HCT116 (cell line): ENCODE measurements at regions not wholly inside any gene's neighbourhood (a gene's known extent, or its start where the extent isn't known, plus 50 kb on each side); places are given as distances from the start of the nearest gene placed in this dataset.
"Not testable (repeated sequence)": the region's sequence is repeated elsewhere in the genome, so short reads cannot be mapped to it uniquely, and the experiment has no call there.

Source experiments
- ATAC-seq: fragments of 200-7000 bp; cut with Tn5 transposase; 2 replicates; pipeline ENCODE4 v1.9.1; 2020; ENCODE audit warnings: mild to moderate bottlenecking, moderate library complexity
- BruUV-seq: library from RNA; stranded (reverse); fragments of 400-500 nt; replicated peaks from 2 replicates; lab custom pipeline; 2021; lab: Mats Ljungman, UMichigan
- CTCF ChIA-PET: fragments of 300-600 bp; sonication (Branson Sonifier 250); formaldehyde crosslinking; loops from one replicate; lab custom pipeline; 2021; ENCODE audit warnings: antibody characterized with exemption; lab: Charles Lee
- POLR2A ChIA-PET: fragments of 300-600, 350-600 bp; sonication (Branson Sonifier 250); formaldehyde crosslinking; loops from one replicate; lab custom pipeline; 2021; ENCODE audit warnings: antibody characterized with exemption; lab: Charles Lee
- RAD21 ChIA-PET, 2 experiments: fragments of 300-600 bp; sonication (Branson Sonifier 250); formaldehyde crosslinking; loops; one replicate each; lab custom pipeline; 2023; ENCODE audit warnings: low total read pairs in 2 of 2; ENCODE audit not compliant: uncharacterized antibody in 2 of 2, unreplicated experiment in 2 of 2, low non-redundant PET in 1 of 2; lab: Charles Lee
- DNase-seq: peaks from one replicate; pipeline ENCODE4 v3.0.0-alpha.2; 2010; ENCODE audit warnings: low read depth, low spot score
- H2AFZ ChIP-seq: fragments of 200-600 bp; shearing (Covaris generic), sonication (generic); 2 replicates; pipeline ENCODE4 v1.6.1; 2017; ENCODE audit warnings: low read depth, mixed run types, mixed read lengths, antibody characterized with exemption, low read length; ENCODE audit not compliant: poor library complexity, severe bottlenecking
- H3K27ac ChIP-seq: 2 replicates; pipeline ENCODE4 v1.5.1; 2012; ENCODE audit warnings: low read depth, low read length
- H3K27me3 ChIP-seq: fragments of 200-600 bp; sonication (generic); 2 replicates; pipeline ENCODE4 v1.6.1; 2016; ENCODE audit warnings: mixed run types, low read length, mixed read lengths; ENCODE audit not compliant: insufficient read depth
- H3K36me3 ChIP-seq, 2 experiments: fragments of 200-500 bp in 1 of 2; fragments of 200-600 bp in 1 of 2; sonication (Bioruptor generic) in 1 of 2; sonication (generic) in 1 of 2; 2 replicates each; pipeline versions ENCODE4 v1.5.1 to v1.6.1; 2014 to 2016; ENCODE audit warnings: low read length in 2 of 2, inconsistent platforms in 1 of 2, mixed read lengths in 1 of 2, mixed run types in 1 of 2; ENCODE audit not compliant: insufficient read depth in 2 of 2, control insufficient read depth in 1 of 2
- H3K4me1 ChIP-seq, 2 experiments: fragments of 200-600 bp in 1 of 2; sonication (generic) in 1 of 2; 2 replicates each; pipeline versions ENCODE4 v1.5.1 to v1.6.1; 2012 to 2017; ENCODE audit warnings: low read length in 2 of 2, inconsistent platforms in 1 of 2, mild to moderate bottlenecking in 1 of 2, mixed read lengths in 1 of 2, mixed run types in 1 of 2, moderate library complexity in 1 of 2; ENCODE audit not compliant: insufficient read depth in 2 of 2, control insufficient read depth in 1 of 2
- H3K4me2 ChIP-seq: fragments of 200-600 bp; sonication (generic); 2 replicates; pipeline ENCODE4 v1.6.1; 2017; ENCODE audit warnings: mixed run types, low read length, mixed read lengths
- H3K4me3 ChIP-seq, 2 experiments: fragments of 200-600 bp in 1 of 2; sonication (generic) in 1 of 2; replicated peaks in 1 of 2; 2 replicates each; pipeline ENCODE4 v1.5.1; 2011 to 2016; ENCODE audit warnings: low read length in 2 of 2, control low read depth in 1 of 2, low read depth in 1 of 2, mild to moderate bottlenecking in 1 of 2, mixed read lengths in 1 of 2, mixed run types in 1 of 2
- H3K79me2 ChIP-seq: fragments of 200-600 bp; sonication (generic); 2 replicates; pipeline ENCODE4 v1.6.1; 2017; ENCODE audit warnings: mild to moderate bottlenecking, mixed run types, low read length, moderate library complexity, mixed read lengths; ENCODE audit not compliant: insufficient read depth
- H3K9ac ChIP-seq: fragments of 200-600 bp; sonication (generic); 2 replicates; pipeline ENCODE4 v1.6.1; 2016; ENCODE audit warnings: low read length, mixed read lengths
- H3K9me2 ChIP-seq: fragments of 200-600 bp; sonication (generic), shearing (Covaris generic); 2 replicates; pipeline ENCODE4 v1.6.1; 2017; ENCODE audit warnings: mixed run types, mild to moderate bottlenecking, moderate library complexity; ENCODE audit not compliant: insufficient read depth
- H3K9me3 ChIP-seq, 2 experiments: fragments of 200-500 bp in 1 of 2; fragments of 200-600 bp in 1 of 2; sonication (Bioruptor generic) in 1 of 2; sonication (generic) in 1 of 2; 2 replicates each; pipeline ENCODE4 v1.6.1; 2014 to 2017; ENCODE audit warnings: low read length in 2 of 2, mixed read lengths in 2 of 2, inconsistent platforms in 1 of 2, low read depth in 1 of 2, mild to moderate bottlenecking in 1 of 2, mixed run types in 1 of 2, moderate library complexity in 1 of 2; ENCODE audit not compliant: control insufficient read depth in 1 of 2, insufficient read depth in 1 of 2
- H4K20me1 ChIP-seq: fragments of 200-600 bp; sonication (generic), shearing (Covaris generic); 2 replicates; pipeline ENCODE4 v1.6.1; 2017; ENCODE audit warnings: mixed run types, mild to moderate bottlenecking, moderate library complexity; ENCODE audit not compliant: insufficient read depth
- CBX3 ChIP-seq: IDR thresholded peaks from 2 replicates; pipeline ENCODE4 v1.6.1; 2012; ENCODE audit warnings: low read depth
- CEBPB ChIP-seq: IDR thresholded peaks from 2 replicates; pipeline ENCODE4 v1.6.1; 2012; ENCODE audit warnings: low read depth
- CTCF ChIP-seq, 3 experiments: fragments of 200-600 bp in 1 of 3; sonication (generic) in 1 of 3; IDR thresholded peaks in 2 of 3; conservative IDR thresholded peaks in 1 of 3; 2 replicates each; pipeline ENCODE4 v1.5.1; 2012 to 2017; ENCODE audit warnings: low read depth in 2 of 3, low read length in 2 of 3, antibody characterized with exemption in 1 of 3, borderline replicate concordance in 1 of 3, control low read depth in 1 of 3, mild to moderate bottlenecking in 1 of 3, mixed read lengths in 1 of 3, mixed run types in 1 of 3, moderate library complexity in 1 of 3; ENCODE audit not compliant: insufficient read depth in 1 of 3
- EGR1 ChIP-seq: IDR thresholded peaks from 2 replicates; pipeline ENCODE4 v1.6.1; 2012; ENCODE audit warnings: low read depth
- ELF1 ChIP-seq: IDR thresholded peaks from 2 replicates; pipeline ENCODE4 v1.6.1; 2012; ENCODE audit warnings: low read depth, borderline replicate concordance
- EZH2 ChIP-seq: fragments of 200-600 bp; sonication (generic); IDR thresholded peaks from 2 replicates; pipeline ENCODE4 v1.6.1; 2017; ENCODE audit warnings: antibody characterized with exemption, mixed run types
- EZH2phosphoT487 ChIP-seq: fragments of 200-600 bp; IDR thresholded peaks from 2 replicates; pipeline ENCODE4 v1.6.1; 2018; ENCODE audit warnings: antibody characterized with exemption, borderline replicate concordance
- FOSL1 ChIP-seq: IDR thresholded peaks from 2 replicates; pipeline ENCODE4 v1.6.1; 2012; ENCODE audit warnings: low read depth
- JUND ChIP-seq: IDR thresholded peaks from 2 replicates; pipeline ENCODE4 v1.6.1; 2012
- MAX ChIP-seq: IDR thresholded peaks from 2 replicates; pipeline ENCODE4 v1.6.1; 2012
- POLR2A ChIP-seq: IDR thresholded peaks from 2 replicates; pipeline ENCODE4 v1.7.0; 2011; ENCODE audit warnings: borderline replicate concordance; ENCODE audit not compliant: insufficient read depth, insufficient read length; ENCODE audit errors: extremely low read depth
- SIN3A ChIP-seq: IDR thresholded peaks from 2 replicates; pipeline ENCODE4 v1.6.1; 2012; ENCODE audit warnings: low read depth
- SP1 ChIP-seq: IDR thresholded peaks from 2 replicates; pipeline ENCODE4 v1.6.1; 2012; ENCODE audit warnings: low read depth
- SRF ChIP-seq: IDR thresholded peaks from 2 replicates; pipeline ENCODE4 v1.6.1; 2012; ENCODE audit warnings: low read depth
- TCF7L2 ChIP-seq: IDR thresholded peaks from 2 replicates; pipeline ENCODE4 v1.7.0; 2011; ENCODE audit warnings: borderline replicate concordance, inconsistent platforms; ENCODE audit not compliant: insufficient read depth, insufficient read length; ENCODE audit errors: extremely low read depth
- YY1 ChIP-seq: IDR thresholded peaks from 2 replicates; pipeline ENCODE4 v1.6.1; 2011; ENCODE audit warnings: low read length, low read depth, moderate library complexity, mild to moderate bottlenecking; ENCODE audit not compliant: insufficient replicate concordance; ENCODE audit errors: extremely low read depth
- ZBTB33 ChIP-seq: IDR thresholded peaks from 2 replicates; pipeline ENCODE4 v1.6.1; 2011; ENCODE audit warnings: mild to moderate bottlenecking, low read length, moderate library complexity; ENCODE audit not compliant: insufficient replicate concordance; ENCODE audit errors: extremely low read depth
- ZFX ChIP-seq: fragments of 450-650 bp; IDR thresholded peaks from 2 replicates; pipeline ENCODE4 v1.6.1; 2017
- intact Hi-C: fragments of 100-400 bp; cut with micrococcal nuclease; formaldehyde crosslinking; loops from 2 replicates; pipeline ENCODE4 v1.10.0; 2022

GRCh38 chr14:98008381-98009113 lies 1211.4 kb downstream of the VRK1 start:
- ChIA-PET CTCF (no interaction called here), RAD21 (no interaction called here), POLR2A (no interaction called here)
- H3K4me3 ChIP-seq, result no peak overlapping the region
- DNase-seq (no peak), ATAC-seq (no peak)
- H3K79me2 ChIP-seq, result no peaks in the 10 kb centered on the region
- H3K4me2 ChIP-seq, result no peak overlapping the region
- BruUV-seq, result no TSS peak
- no peak overlapping the region for H3K27ac ChIP-seq
- no peak for TF ChIP-seq CTCF (IDR thresholded peaks at IDR 0.05 in 2 of 3, conservative IDR thresholded peaks at IDR 0.05 in 1 of 3; ENCODE audit: borderline replicate concordance in 1 of 3, insufficient read depth in 1 of 3, low read depth in 2 of 3, low read length in 2 of 3)
- TF ChIP-seq ZFX, result no peak
- TF ChIP-seq JUND, result no peak
- TF ChIP-seq ELF1, result no peak
- no peak for TF ChIP-seq EZH2
- TF ChIP-seq MAX, result no peak
- no peak for TF ChIP-seq SP1
- no peak for TF ChIP-seq EZH2phosphoT487
- TF ChIP-seq CEBPB, result no peak
- TF ChIP-seq EGR1, result no peak
- TF ChIP-seq SRF, result no peak
- no peak for TF ChIP-seq POLR2A
- no peak for TF ChIP-seq TCF7L2
- TF ChIP-seq YY1, result no peak
- TF ChIP-seq FOSL1, result no peak
- no peak for TF ChIP-seq ZBTB33
- no peak for TF ChIP-seq SIN3A
- TF ChIP-seq CBX3, result no peak
- H3K9me3 ChIP-seq, result no peaks in the 10 kb centered on the region
- H3K4me1 ChIP-seq, result no peaks in the 10 kb centered on the region
- H3K27me3 ChIP-seq, result no peaks in the 10 kb centered on the region
- H2AFZ ChIP-seq, result no peak overlapping the region
- H3K9me2 ChIP-seq, result no peaks in the 10 kb centered on the region
- H3K9ac ChIP-seq, result no peak overlapping the region
- no peaks in the 10 kb centered on the region for H3K36me3 ChIP-seq
- no peaks in the 10 kb centered on the region for H4K20me1 ChIP-seq
- intact Hi-C loops, result no loop called here

GRCh38 chr14:98009177-98009576 lies 1212.0 kb downstream of the VRK1 start:
- H3K9me3 ChIP-seq, BruUV-seq, H3K4me1 ChIP-seq, RAD21 ChIA-PET, H3K4me2 ChIP-seq, H4K20me1 ChIP-seq, H3K9ac ChIP-seq, H3K9me2 ChIP-seq, H3K27ac ChIP-seq, POLR2A ChIA-PET, intact Hi-C loops, H3K36me3 ChIP-seq, H3K4me3 ChIP-seq, H3K79me2 ChIP-seq, CTCF ChIA-PET, ATAC-seq, DNase-seq, H3K27me3 ChIP-seq, H2AFZ ChIP-seq: not testable (repeated sequence)
